GM03348 (cell line): ENCODE measurements at regions not wholly inside any gene's neighbourhood (a gene's known extent, or its start where the extent isn't known, plus 50 kb on each side); places are given as distances from the start of the nearest gene placed in this dataset.
A peak's percentile ranks its signal among the peaks of the same experiment; 100 is the strongest.
"Not testable (repeated sequence)": the region's sequence is repeated elsewhere in the genome, so short reads cannot be mapped to it uniquely, and the experiment has no call there.

ENCODE experiments used
- DNase-seq: peaks from one replicate; pipeline ENCODE4 v3.0.0; 2012; ENCODE audit warnings: low spot score

GRCh38 chr13:62379241-62379640 lies 963.6 kb upstream of the PCDH20 start:
- not testable (repeated sequence) for DNase-seq

DNA sequence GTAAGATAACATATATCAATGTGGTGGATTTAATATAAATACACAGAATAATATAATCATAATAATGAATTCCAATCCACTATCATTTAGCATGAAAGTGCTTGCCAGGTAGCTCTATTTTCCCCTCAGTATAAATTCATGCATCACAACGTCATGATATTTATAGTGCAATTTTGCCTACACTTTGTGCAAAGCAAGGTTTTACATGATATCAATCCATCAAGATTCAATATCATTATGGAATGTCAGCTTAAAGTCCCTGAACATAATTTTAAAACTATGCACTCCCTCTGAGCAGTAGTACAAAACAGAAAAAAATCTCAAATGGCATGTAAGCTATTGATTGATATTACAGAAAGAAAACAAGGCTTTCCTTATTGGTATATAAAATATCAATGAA lies 962.2 kb upstream of the PCDH20 start:
- no peak for DNase-seq

DNA sequence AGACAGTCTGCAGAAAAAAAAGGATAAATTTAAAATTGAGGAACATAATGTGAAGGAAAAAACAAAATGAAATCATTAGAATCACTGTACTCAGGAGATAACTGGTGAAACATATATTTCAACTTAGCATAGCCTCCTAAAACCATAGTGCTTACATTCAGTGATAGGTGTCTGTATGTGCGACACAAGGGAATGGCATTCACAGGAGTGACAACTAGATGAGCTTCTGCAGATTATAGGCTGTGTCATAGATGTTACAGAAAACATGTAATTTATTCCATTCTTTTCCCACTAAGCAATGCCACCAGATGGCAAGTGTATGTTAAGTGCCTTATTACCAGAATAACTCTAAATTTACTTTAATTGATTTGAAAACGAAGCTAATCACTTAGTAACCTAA lies 960.0 kb upstream of the PCDH20 start:
- no peak for DNase-seq

DNA sequence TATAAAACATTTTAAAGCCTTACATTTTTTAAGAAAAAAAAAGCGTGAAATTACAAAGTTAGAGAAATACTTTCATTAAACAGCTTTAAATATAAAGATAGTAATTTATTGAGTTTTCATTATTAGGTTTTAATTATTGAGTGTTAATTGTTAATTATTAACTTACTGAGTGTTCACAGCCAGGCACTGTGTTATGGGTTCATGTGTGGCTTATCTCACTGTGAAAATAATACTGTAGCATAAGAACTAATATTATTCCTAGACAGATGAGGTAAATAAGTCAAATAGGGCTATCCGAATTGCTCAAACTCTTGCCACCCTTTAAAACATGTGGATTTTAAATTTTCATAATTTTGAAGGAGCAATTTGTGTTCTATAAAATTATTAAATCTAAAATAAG lies 956.1 kb upstream of the PCDH20 start:
- DNase-seq: no peak

DNA sequence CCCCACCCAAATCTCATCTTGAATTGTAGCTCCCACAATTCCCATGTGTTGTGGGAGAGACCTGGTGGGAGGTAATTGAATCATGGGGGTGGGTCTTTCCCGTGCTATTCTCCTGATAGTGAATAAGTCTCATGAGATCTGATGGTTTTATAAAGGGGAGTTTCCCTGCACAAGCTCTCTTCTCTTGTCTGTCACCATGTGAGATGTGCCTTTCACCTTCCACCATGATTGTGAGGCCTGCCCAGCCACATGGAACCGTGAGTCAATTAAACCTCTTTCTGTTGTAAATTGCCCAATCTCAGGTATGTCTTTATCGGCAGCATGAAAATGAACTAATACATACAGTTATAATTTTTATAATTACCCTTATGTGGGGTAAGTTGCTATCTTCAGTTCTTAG lies 952.3 kb upstream of the PCDH20 start:
- not testable (repeated sequence) for DNase-seq

GRCh38 chr13:62360609-62361008 lies 945.0 kb upstream of the PCDH20 start:
- DNase-seq: no peak

DNA sequence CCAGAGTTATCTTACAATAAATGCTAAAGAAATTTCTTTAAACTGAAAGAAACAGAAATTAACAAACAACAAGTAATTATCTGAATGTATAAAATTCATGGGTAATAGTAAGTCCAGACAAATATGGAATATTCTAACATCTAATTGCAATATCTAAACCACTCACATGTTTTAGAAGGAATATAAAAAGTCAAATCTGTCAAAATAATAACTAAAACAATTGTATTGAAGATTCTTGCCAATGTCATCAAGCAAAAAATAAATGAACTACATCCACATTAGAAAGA lies 942.9 kb upstream of the PCDH20 start:
- DNase-seq: no peak

DNA sequence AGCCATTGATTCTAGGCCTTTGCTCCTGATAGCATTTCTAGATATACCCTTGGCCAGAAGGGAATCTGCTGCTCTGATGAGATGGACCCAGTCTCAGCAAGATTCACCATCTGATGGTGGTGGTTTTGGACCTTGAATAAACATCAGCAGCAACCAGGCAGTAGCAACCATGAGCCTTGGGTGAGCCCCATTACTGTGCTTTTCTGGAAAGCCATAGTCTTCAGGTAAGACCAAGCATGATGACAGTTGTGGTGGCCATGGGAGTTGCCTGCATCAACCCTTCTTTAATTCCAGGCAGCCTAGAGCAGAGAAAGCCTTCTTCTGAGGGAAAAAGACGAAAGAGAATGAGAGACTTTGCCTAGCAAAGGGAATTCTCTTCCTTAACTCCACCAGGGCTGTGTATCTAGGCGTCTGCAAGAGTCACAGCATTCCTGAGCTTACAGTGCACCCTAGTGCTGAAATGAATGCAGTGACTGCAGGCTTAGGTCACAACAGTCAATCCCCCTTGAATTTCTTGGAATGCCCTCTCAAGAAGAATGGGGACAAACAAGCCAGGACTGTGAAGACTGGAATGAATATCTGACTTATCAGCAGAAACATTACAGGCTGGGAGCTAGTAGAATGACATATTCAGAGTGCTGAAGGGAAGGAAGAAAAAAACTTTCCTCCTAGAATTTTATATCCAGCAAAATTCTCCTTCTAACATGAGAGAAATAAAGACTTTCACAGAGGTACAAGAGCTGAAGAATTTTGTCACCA lies 942.4 kb upstream of the PCDH20 start:
- peak; percentile 34 for DNase-seq

- no peak for DNase-seq
Observed at GRCh38 chr13:62356977-62357376, 941.3 kb upstream of the PCDH20 start.

DNA sequence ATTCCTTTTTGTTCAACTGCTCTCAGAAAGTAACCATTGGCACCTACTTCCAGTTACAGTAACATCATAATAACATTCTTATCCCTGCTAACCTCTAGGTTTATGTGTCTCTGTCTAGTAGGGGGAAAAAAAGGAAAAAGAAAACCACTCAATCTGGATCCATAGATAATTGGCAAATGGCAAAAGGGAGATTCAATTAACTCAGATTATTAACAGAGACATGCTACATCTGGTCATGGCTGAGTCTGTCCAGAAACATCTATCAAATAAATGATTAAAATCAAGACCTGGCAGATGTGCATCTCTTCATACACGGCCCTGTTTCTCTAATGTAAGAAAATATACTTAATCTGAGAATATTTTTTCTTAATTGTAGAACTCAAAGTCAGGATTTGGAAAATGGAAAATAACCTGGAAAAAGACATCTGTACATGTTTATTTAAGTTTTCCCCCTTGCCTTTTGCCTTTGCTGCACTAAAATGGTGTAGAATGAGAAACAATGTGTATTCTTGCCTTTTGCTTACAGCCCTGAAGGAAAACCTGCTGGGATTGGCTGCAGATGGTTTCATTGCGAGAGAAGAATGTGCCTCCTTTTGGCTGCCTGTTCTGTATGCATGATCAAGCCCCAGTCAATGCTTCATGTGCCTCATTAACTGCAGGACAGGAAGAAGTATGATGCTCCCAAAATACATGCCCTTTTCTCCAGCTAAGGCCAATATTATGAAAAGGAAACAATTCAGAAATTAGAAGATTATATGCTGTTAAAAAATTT lies 921.6 kb upstream of the PCDH20 start:
- no peak for DNase-seq

- DNase-seq: no peak
Observed at GRCh38 chr13:62336507-62336906, 920.9 kb upstream of the PCDH20 start.

- no peak for DNase-seq
Observed at GRCh38 chr13:62333466-62333865, 917.8 kb upstream of the PCDH20 start.

GRCh38 chr13:62331384-62331783 lies 915.7 kb upstream of the PCDH20 start:
- no peak for DNase-seq

DNA sequence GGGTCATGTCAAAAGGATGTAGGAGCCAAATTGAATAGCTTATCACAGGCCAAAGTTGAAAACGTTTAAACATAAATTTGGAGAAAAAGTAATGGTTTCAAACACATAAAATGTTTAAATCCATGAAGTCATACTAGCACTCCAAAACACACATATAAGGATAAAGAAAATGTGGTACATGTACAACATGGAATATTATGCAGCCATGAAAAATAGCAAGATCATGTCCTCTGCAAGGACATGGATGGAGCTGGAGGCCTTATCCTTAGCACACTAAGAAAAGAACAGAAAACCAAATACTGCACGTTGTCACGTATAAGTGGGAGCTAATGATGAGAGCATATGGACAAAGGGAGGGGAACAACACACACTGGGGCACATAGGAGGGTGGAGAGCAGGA lies 911.7 kb upstream of the PCDH20 start:
- no peak for DNase-seq

- no peak for DNase-seq
Observed at GRCh38 chr13:62324842-62325241, 909.2 kb upstream of the PCDH20 start.

DNA sequence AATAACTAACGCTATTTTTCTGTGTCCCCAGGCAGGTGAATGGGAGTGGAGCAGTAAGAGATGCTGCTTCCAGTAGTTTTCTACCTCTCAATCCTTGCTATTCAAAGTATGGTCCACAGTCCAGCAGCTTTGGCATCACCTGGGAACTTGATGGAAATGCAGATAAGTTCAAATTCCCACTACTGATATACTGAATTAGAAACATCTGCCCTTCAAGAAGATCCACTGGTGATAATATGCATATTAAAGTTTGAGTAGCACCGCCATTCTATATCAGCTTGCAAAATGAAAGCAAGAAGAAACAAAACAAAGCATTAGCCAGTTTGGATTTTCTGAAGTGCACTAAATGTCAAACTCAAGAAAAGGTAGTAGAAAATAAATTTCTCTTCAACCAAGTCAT lies 906.2 kb upstream of the PCDH20 start:
- no peak for DNase-seq

GRCh38 chr13:62321139-62321538 lies 905.5 kb upstream of the PCDH20 start:
- no peak for DNase-seq

- DNase-seq: peak; percentile 45
Observed at GRCh38 chr13:62320129-62321108, 904.8 kb upstream of the PCDH20 start.

- no peak for DNase-seq
Observed at GRCh38 chr13:62309904-62310303, 894.3 kb upstream of the PCDH20 start.

DNA sequence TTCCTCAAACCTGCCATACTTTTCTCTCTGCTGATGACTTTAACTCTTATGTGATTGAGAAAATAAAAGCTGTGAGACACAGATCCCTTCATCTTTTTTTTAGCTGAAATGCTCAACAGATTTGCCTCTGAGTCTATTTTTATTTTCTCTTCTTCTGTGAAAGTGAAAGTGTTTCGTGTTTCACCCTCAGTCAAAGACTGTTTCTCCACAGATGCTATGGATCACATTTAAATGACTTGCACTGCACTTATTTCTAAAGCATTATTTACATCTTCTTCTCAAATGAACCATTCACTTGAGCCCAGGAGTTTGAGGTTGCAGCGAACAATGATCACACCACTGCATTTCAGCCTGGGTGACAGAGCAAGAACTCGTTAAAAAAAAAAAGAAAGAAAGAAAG lies 890.1 kb upstream of the PCDH20 start:
- DNase-seq: no peak

DNA sequence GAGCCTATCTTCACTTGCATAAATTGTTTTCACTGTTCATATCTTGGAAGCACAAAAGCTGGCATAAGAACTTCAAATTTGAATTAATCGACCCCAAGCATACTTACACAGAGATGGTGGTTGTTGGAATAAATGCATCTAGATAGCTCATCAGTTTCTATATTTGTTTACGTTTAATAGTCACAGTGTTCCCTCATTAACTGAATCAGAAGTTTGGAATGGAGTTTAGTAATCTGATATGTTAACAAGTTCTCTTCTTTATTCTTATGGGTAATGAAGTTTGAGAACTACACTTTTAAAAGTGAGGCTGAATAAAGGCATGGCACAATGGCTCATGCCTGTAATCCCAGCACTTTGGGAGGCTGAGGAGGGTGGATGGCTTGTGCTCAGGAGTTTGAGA lies 886.7 kb upstream of the PCDH20 start:
- DNase-seq: no peak

DNA sequence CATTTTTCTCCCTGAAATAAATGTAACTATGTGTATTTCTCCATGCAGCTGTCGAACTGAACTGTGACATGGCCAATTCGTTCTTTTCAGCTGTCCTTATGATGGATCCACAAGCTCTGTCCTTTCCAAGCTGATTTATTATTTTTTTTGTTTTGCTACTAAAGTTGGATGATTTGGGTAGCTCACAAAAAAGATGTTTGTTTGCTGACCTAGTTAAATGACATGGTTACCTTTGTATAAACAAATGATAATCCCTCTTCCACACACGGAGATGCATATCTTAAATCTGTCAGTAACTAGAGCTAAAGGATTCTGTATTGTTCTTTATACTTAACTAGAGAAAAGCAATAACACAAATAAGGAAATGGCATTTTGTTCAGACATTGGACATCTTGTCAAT lies 884.3 kb upstream of the PCDH20 start:
- no peak for DNase-seq

DNA sequence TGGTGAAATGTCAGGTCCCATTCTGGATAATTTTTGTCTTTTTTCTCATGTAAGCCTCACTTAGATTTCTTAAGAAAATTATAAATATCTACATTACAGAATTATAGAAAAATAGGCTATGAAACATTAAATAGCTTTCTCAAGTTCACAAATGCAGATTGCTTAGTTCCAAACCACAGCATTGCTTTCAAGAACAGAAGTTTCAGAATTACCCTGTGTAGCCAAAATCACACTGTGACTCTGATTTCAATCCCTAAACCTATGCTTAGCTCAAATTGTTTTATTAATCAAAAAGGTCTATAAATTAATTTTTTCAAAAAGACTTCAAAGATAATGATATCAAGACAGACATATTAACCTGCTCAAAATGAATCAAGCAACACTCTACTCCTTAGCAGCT lies 881.2 kb upstream of the PCDH20 start:
- no peak for DNase-seq
